OCI-LY3 (cell line): ENCODE measurements at regions not wholly inside any gene's neighbourhood (a gene's known extent, or its start where the extent isn't known, plus 50 kb on each side); places are given as distances from the start of the nearest gene placed in this dataset.

Source experiments
- EZH2phosphoT487 ChIP-seq: fragments of 200-600 bp; shearing (Covaris generic); IDR thresholded peaks from 2 replicates; pipeline ENCODE4 v1.6.1; 2018; ENCODE audit warnings: antibody characterized with exemption, mixed run types, low read depth
- TF ChIP-seq, protein P1 (sequence below): fragments of 200-600, 300-600 bp; sonication (generic); IDR thresholded peaks from 2 replicates; pipeline ENCODE4 v1.5.1; 2014; ENCODE audit warnings: antibody characterized with exemption, low read length, low read depth

DNA sequence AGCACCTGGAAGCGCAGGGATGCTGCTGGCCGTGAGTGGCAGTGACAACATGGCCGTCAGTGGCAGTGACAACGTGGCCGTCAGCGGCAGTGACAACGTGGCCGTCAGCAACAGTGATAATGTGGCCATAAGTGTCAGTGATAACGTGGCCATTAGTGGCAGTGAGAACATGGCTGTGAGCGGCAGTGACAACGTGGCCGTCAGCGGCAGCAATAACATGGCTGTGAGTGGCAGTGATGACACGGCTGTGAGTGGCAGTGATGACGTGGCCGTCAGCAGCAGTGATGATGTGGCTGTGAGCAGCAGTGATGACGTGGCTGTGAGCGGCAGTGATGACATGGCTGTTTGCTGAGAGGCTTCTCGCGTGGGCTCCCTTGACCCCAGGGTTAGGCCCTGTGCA is 169.8 kb downstream of the ERMARD start:
- TF ChIP-seq EZH2phosphoT487: no peak
- TF ChIP-seq, protein P1, sequence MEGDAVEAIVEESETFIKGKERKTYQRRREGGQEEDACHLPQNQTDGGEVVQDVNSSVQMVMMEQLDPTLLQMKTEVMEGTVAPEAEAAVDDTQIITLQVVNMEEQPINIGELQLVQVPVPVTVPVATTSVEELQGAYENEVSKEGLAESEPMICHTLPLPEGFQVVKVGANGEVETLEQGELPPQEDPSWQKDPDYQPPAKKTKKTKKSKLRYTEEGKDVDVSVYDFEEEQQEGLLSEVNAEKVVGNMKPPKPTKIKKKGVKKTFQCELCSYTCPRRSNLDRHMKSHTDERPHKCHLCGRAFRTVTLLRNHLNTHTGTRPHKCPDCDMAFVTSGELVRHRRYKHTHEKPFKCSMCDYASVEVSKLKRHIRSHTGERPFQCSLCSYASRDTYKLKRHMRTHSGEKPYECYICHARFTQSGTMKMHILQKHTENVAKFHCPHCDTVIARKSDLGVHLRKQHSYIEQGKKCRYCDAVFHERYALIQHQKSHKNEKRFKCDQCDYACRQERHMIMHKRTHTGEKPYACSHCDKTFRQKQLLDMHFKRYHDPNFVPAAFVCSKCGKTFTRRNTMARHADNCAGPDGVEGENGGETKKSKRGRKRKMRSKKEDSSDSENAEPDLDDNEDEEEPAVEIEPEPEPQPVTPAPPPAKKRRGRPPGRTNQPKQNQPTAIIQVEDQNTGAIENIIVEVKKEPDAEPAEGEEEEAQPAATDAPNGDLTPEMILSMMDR: no peak
